NCI-H187 (cell line): ENCODE measurements at regions not wholly inside any gene's neighbourhood (a gene's known extent, or its start where the extent isn't known, plus 50 kb on each side); places are given as distances from the start of the nearest gene placed in this dataset.
"Not testable (repeated sequence)": the region's sequence is repeated elsewhere in the genome, so short reads cannot be mapped to it uniquely, and the experiment has no call there.

Experiments
- DNase-seq, 2 experiments: peaks; one replicate each; lab custom pipeline; 2025; lab: John Stamatoyannopoulos, UW

GRCh38 chr10:28354511-28354910 lies 51.6 kb upstream of the MPP7 start:
- no peak for DNase-seq

GRCh38 chr10:28355376-28355775 lies 52.5 kb upstream of the MPP7 start:
- no peak for DNase-seq

- DNase-seq, result no peak
These were observed 56.5 kb upstream of the MPP7 start for GRCh38 chr10:28359334-28359733.

- DNase-seq, result no peak
These were observed 57.3 kb upstream of the MPP7 start for GRCh38 chr10:28360175-28360574.

- no peak for DNase-seq
These were observed 60.5 kb upstream of the MPP7 start for GRCh38 chr10:28363376-28363775.

- no peak for DNase-seq
These were observed 63.0 kb upstream of the MPP7 start for GRCh38 chr10:28365840-28366239.

GRCh38 chr10:28366994-28367393 lies 64.1 kb upstream of the MPP7 start:
- no peak for DNase-seq

- no peak for DNase-seq
These were observed 64.5 kb upstream of the MPP7 start for GRCh38 chr10:28367413-28367812.

- DNase-seq, result no peak
These were observed 65.1 kb upstream of the MPP7 start for GRCh38 chr10:28367929-28368484.

- DNase-seq, result no peak
These were observed 67.4 kb upstream of the MPP7 start for GRCh38 chr10:28370107-28370835.

GRCh38 chr10:28371638-28372037 lies 68.8 kb upstream of the MPP7 start:
- not testable (repeated sequence) for DNase-seq

GRCh38 chr10:28374036-28374435 lies 71.2 kb upstream of the MPP7 start:
- DNase-seq, result no peak

- DNase-seq, result no peak
These were observed 72.8 kb upstream of the MPP7 start for GRCh38 chr10:28375399-28376354.

GRCh38 chr10:28378986-28379585 lies 76.2 kb upstream of the MPP7 start:
- DNase-seq, result no peak

- DNase-seq, result no peak
These were observed 78.6 kb upstream of the MPP7 start for GRCh38 chr10:28381466-28381865.

- peak; percentile 17 to 37 for DNase-seq
These were observed 79.1 kb upstream of the MPP7 start for GRCh38 chr10:28381903-28382347.

GRCh38 chr10:28382525-28383269 lies 79.8 kb upstream of the MPP7 start:
- no peak for DNase-seq

- DNase-seq, result no peak
These were observed 81.7 kb upstream of the MPP7 start for GRCh38 chr10:28384557-28384956.

- DNase-seq, result no peak
These were observed 83.1 kb upstream of the MPP7 start for GRCh38 chr10:28385748-28386502.

- no peak for DNase-seq
These were observed 83.6 kb upstream of the MPP7 start for GRCh38 chr10:28386503-28386868.

- DNase-seq, result no peak
These were observed 84.3 kb upstream of the MPP7 start for GRCh38 chr10:28387140-28387539.
